ENCODE measurements at regions not wholly inside any gene's neighbourhood (a gene's known extent, or its start where the extent isn't known, plus 50 kb on each side); places are given as distances from the start of the nearest gene placed in this dataset.

DNA sequence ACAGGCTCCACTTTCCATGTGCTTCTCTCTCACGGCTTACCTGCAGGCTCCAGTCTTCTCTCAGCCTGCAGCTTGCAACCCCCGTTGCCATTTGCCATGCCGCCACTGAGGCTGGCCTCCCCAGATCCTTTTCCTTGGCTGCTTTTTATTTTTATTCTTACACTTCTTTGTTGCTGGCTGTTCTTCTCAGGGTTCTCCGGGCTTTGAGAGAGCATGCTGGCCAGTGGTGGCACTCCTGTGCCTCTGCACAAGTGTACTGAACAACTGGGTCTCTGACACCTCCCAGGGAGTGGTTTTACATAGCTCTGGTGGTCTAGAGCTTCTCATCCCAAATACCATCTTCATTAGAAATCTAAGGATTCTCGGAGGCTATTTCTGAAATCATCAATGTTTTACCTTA lies 241.7 kb upstream of the MTNR1B start:
- TF ChIP-seq, protein P1, sequence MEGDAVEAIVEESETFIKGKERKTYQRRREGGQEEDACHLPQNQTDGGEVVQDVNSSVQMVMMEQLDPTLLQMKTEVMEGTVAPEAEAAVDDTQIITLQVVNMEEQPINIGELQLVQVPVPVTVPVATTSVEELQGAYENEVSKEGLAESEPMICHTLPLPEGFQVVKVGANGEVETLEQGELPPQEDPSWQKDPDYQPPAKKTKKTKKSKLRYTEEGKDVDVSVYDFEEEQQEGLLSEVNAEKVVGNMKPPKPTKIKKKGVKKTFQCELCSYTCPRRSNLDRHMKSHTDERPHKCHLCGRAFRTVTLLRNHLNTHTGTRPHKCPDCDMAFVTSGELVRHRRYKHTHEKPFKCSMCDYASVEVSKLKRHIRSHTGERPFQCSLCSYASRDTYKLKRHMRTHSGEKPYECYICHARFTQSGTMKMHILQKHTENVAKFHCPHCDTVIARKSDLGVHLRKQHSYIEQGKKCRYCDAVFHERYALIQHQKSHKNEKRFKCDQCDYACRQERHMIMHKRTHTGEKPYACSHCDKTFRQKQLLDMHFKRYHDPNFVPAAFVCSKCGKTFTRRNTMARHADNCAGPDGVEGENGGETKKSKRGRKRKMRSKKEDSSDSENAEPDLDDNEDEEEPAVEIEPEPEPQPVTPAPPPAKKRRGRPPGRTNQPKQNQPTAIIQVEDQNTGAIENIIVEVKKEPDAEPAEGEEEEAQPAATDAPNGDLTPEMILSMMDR (IDR thresholded peaks at IDR 0.05; ENCODE audit: low read depth, low read length): no peak
- no peak for DNase-seq (ENCODE audit: low read depth, low spot score)
- Histone ChIP-seq H3K27me3 (ENCODE audit: control insufficient read depth, insufficient read depth, low read length) (no peaks in the 10 kb centered on the region), H3K9me3 (ENCODE audit: control insufficient read depth, insufficient read depth, low read length) (no peaks in the 10 kb centered on the region), H3K4me3 (ENCODE audit: low read depth, low read length) (no peak overlapping the region), H3K27ac (ENCODE audit: low read depth, low read length) (no peak overlapping the region)
- POLR2A ChIA-PET: no interaction called here
- CTCF ChIA-PET: no interaction called here

DNA sequence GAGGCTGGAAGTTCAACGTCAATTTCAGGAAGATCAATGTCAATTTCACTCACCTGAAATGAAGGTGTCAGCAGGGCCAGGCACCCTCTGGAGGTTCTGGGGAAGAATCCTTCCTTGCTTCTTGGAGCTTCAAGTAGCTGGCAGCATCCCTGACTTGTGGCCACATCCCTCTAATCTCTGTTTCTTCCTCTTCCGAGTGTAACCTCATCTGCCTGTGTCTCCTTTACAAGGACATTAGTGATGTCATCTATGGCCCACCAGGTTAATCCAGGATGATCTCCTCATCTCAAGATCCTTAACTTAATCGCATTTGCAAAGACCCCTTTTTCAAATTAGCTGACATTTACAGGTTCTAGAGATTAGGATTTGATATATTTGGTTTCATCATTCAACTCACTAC lies 240.8 kb upstream of the MTNR1B start:
- ChIA-PET POLR2A (no interaction called here), CTCF (no interaction called here)
- Histone ChIP-seq H3K4me3 (ENCODE audit: low read depth, low read length) (no peak overlapping the region), H3K27me3 (ENCODE audit: control insufficient read depth, insufficient read depth, low read length) (no peaks in the 10 kb centered on the region), H3K27ac (ENCODE audit: low read depth, low read length) (no peak overlapping the region), H3K9me3 (ENCODE audit: control insufficient read depth, insufficient read depth, low read length) (no peaks in the 10 kb centered on the region)
- TF ChIP-seq, protein P1 (IDR thresholded peaks at IDR 0.05; ENCODE audit: low read depth, low read length): no peak
- DNase-seq (ENCODE audit: low read depth, low spot score): no peak

DNA sequence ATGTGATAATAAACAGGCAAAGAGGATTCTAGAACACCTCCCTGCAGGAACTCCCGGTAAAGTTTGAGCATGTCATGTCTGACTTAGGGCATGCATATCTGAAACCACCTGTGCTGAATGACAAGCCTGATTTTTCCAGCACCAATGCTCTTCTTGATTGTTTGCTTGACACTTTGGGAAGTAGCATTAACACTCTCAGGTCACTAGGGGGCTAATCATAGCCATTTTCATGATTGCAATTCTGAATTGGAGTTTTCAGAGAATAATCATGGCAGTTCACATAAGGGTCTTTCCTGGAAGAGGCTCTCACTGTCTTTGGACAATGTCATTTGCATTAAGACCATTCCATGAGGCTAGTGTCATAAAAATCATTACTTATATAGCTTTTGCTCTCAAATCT lies 234.4 kb upstream of the MTNR1B start:
- Histone ChIP-seq H3K4me3 (ENCODE audit: low read depth, low read length) (no peak overlapping the region), H3K27ac (ENCODE audit: low read depth, low read length) (no peak overlapping the region), H3K27me3 (ENCODE audit: control insufficient read depth, insufficient read depth, low read length) (no peaks in the 10 kb centered on the region), H3K9me3 (ENCODE audit: control insufficient read depth, insufficient read depth, low read length) (no peaks in the 10 kb centered on the region)
- DNase-seq (ENCODE audit: low read depth, low spot score): no peak
- TF ChIP-seq, protein P1 (IDR thresholded peaks at IDR 0.05; ENCODE audit: low read depth, low read length): 0 out of 2 replicates have a peak, but pooled peaks have one; percentile 9
- ChIA-PET CTCF (no interaction called here), POLR2A (no interaction called here)

DNA sequence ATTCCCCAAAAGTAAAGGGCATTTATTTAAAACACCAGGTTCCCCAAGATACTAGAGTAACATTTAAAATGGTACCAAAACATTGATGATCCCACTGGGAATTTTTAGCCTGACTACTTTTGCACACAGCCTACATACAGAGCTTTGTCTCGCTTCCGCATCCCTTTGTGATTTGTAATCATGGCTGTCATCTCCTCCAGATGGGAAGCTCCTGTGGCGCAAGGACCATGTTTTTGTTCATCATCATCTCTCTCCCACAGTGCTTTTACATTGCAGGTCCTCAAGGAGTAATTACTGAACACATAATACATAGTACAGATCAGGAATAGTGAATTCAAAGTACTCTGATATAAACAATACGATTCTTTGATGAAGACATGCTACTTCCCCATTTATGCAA lies 231.2 kb upstream of the MTNR1B start:
- DNase-seq (ENCODE audit: low read depth, low spot score): no peak
- no peaks in the 10 kb centered on the region for H3K27me3 ChIP-seq (ENCODE audit: control insufficient read depth, insufficient read depth, low read length)
- CTCF ChIA-PET: no interaction called here
- H3K4me3 ChIP-seq (ENCODE audit: low read depth, low read length): no peak overlapping the region
- POLR2A ChIA-PET: no interaction called here
- no peak overlapping the region for H3K27ac ChIP-seq (ENCODE audit: low read depth, low read length)
- TF ChIP-seq, protein P1 (IDR thresholded peaks at IDR 0.05; ENCODE audit: low read depth, low read length): no peak
- no peaks in the 10 kb centered on the region for H3K9me3 ChIP-seq (ENCODE audit: control insufficient read depth, insufficient read depth, low read length)

GRCh38 chr11:92739041-92739440 lies 230.4 kb upstream of the MTNR1B start:
- TF ChIP-seq, protein P1 (IDR thresholded peaks at IDR 0.05; ENCODE audit: low read depth, low read length): no peak
- Histone ChIP-seq H3K4me3 (ENCODE audit: low read depth, low read length) (no peak overlapping the region), H3K9me3 (ENCODE audit: control insufficient read depth, insufficient read depth, low read length) (no peaks in the 10 kb centered on the region), H3K27ac (ENCODE audit: low read depth, low read length) (no peak overlapping the region), H3K27me3 (ENCODE audit: control insufficient read depth, insufficient read depth, low read length) (no peaks in the 10 kb centered on the region)
- ChIA-PET CTCF (no interaction called here), POLR2A (no interaction called here)
- DNase-seq (ENCODE audit: low read depth, low spot score): no peak

Data from AG04450 (cell line).